ENCODE measurements at regions not wholly inside any gene's neighbourhood (a gene's known extent, or its start where the extent isn't known, plus 50 kb on each side); places are given as distances from the start of the nearest gene placed in this dataset.

GRCh38 chr13:90116121-90116520 is 1231.4 kb upstream of the MIR17HG start:
- DNase-seq = no peak

- no peak for DNase-seq
Measured at GRCh38 chr13:90118467-90119071, 1228.9 kb upstream of the MIR17HG start.

- DNase-seq = no peak
Measured at GRCh38 chr13:90120026-90120425, 1227.5 kb upstream of the MIR17HG start.

- DNase-seq = no peak
Measured at GRCh38 chr13:90121784-90122183, 1225.7 kb upstream of the MIR17HG start.

GRCh38 chr13:90122531-90122930 is 1225.0 kb upstream of the MIR17HG start:
- no peak for DNase-seq

GRCh38 chr13:90135558-90135957 is 1211.9 kb upstream of the MIR17HG start:
- no peak for DNase-seq

GRCh38 chr13:90142251-90142650 is 1205.2 kb upstream of the MIR17HG start:
- DNase-seq = no peak

- DNase-seq = no peak
Measured at GRCh38 chr13:90154311-90154960, 1193.1 kb upstream of the MIR17HG start.

- DNase-seq = no peak
Measured at GRCh38 chr13:90156390-90156789, 1191.1 kb upstream of the MIR17HG start.

GRCh38 chr13:90168953-90169352 is 1178.5 kb upstream of the MIR17HG start:
- DNase-seq = no peak

- no peak for DNase-seq
Measured at GRCh38 chr13:90170208-90170607, 1177.3 kb upstream of the MIR17HG start.

- no peak for DNase-seq
Measured at GRCh38 chr13:90171649-90172048, 1175.8 kb upstream of the MIR17HG start.

GRCh38 chr13:90177512-90177911 is 1170.0 kb upstream of the MIR17HG start:
- no peak for DNase-seq

- DNase-seq = no peak
Measured at GRCh38 chr13:90184355-90184754, 1163.1 kb upstream of the MIR17HG start.

GRCh38 chr13:90185734-90186133 is 1161.8 kb upstream of the MIR17HG start:
- DNase-seq = no peak

GRCh38 chr13:90187478-90188350 is 1159.8 kb upstream of the MIR17HG start:
- no peak for DNase-seq

- DNase-seq = no peak
Measured at GRCh38 chr13:90188351-90188636, 1159.2 kb upstream of the MIR17HG start.

- no peak for DNase-seq
Measured at GRCh38 chr13:90197722-90198121, 1149.8 kb upstream of the MIR17HG start.

GRCh38 chr13:90201202-90201601 is 1146.3 kb upstream of the MIR17HG start:
- DNase-seq = no peak

- DNase-seq = no peak
Measured at GRCh38 chr13:90201676-90202460, 1145.6 kb upstream of the MIR17HG start.

GRCh38 chr13:90205081-90205480 is 1142.4 kb upstream of the MIR17HG start:
- DNase-seq = no peak

- DNase-seq = no peak
Measured at GRCh38 chr13:90205911-90206310, 1141.6 kb upstream of the MIR17HG start.

- no peak for DNase-seq
Measured at GRCh38 chr13:90217275-90217674, 1130.2 kb upstream of the MIR17HG start.
